RWPE1 (cell line): ENCODE measurements at regions not wholly inside any gene's neighbourhood (a gene's known extent, or its start where the extent isn't known, plus 50 kb on each side); places are given as distances from the start of the nearest gene placed in this dataset.
"Not testable (repeated sequence)": the region's sequence is repeated elsewhere in the genome, so short reads cannot be mapped to it uniquely, and the experiment has no call there.

ENCODE experiments used
- CTCF ChIA-PET: fragments of 350-600 bp; sonication (Branson Sonifier 250); formaldehyde crosslinking; extraction: SDS; loops from one replicate; lab custom pipeline; 2021; lab: Yijun Ruan, JAX
- POLR2A ChIA-PET: fragments of 400-600 bp; formaldehyde crosslinking; extraction: SDS; loops from one replicate; lab custom pipeline; 2020; ENCODE audit warnings: antibody characterized with exemption; ENCODE audit not compliant: low non-redundant PET; lab: Yijun Ruan, JAX
- DNase-seq: peaks from one replicate; pipeline ENCODE4 v3.0.0; 2012; ENCODE audit warnings: low spot score
- H3K27ac ChIP-seq: fragments of 450-650 bp; 2 replicates; pipeline ENCODE4 v1.5.1; 2017
- TF ChIP-seq, protein P1 (sequence below): fragments of 450-650 bp; conservative IDR thresholded peaks from 2 replicates; pipeline ENCODE4 v1.5.1; 2017; ENCODE audit warnings: low read depth, mild to moderate bottlenecking

GRCh38 chr16:59959311-59959710 lies 1225.2 kb upstream of the GOT2 start:
- TF ChIP-seq, protein P1, sequence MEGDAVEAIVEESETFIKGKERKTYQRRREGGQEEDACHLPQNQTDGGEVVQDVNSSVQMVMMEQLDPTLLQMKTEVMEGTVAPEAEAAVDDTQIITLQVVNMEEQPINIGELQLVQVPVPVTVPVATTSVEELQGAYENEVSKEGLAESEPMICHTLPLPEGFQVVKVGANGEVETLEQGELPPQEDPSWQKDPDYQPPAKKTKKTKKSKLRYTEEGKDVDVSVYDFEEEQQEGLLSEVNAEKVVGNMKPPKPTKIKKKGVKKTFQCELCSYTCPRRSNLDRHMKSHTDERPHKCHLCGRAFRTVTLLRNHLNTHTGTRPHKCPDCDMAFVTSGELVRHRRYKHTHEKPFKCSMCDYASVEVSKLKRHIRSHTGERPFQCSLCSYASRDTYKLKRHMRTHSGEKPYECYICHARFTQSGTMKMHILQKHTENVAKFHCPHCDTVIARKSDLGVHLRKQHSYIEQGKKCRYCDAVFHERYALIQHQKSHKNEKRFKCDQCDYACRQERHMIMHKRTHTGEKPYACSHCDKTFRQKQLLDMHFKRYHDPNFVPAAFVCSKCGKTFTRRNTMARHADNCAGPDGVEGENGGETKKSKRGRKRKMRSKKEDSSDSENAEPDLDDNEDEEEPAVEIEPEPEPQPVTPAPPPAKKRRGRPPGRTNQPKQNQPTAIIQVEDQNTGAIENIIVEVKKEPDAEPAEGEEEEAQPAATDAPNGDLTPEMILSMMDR = no peak
- ChIA-PET POLR2A (no interaction called here), CTCF (no interaction called here)
- H3K27ac ChIP-seq = no peak overlapping the region
- no peak for DNase-seq

DNA sequence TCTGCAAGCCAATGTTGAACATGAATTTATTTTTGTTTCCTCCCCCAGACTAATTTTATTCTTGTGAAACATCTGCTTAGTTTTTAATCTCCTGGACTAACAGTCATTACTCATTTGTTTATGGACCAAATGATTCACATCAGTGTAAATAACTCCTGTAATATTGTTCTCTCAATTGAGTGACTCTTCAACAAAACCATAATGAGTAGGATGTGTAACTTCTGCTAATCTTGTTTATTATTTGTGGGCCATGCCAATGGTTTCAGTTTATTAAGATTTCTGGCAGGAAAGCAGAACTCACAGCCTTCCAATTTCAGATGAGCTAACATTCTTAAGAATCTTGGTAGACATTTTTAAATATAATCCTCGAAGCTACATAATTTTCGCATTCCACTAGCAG lies 1216.3 kb upstream of the GOT2 start:
- CTCF ChIA-PET = no interaction called here
- no peak for DNase-seq
- TF ChIP-seq, protein P1 = no peak

DNA sequence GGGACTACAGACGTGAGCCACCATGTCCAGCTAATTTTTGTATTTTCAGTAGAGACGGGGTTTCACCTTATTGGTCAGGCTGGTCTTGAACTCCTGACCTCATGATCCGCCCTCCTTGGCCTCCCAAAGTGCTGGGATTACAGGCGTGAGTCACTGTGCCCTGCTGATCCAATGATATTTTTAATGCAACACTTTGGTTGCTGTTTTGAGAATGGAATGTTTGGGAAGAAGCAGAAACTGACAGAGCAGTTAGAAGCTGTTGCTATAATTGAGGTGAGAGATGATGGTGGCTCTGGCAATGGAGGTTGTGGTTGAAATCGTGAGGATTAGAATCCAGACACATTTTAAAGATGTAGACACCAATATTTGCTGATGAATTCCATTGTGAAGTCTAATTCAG lies 1209.9 kb upstream of the GOT2 start:
- CTCF ChIA-PET, DNase-seq, H3K27ac ChIP-seq, POLR2A ChIA-PET: not testable (repeated sequence)

More for the DNA sequence above, 1216.3 kb upstream of the GOT2 start:
- POLR2A ChIA-PET = no interaction called here
- no peak overlapping the region for H3K27ac ChIP-seq

DNA sequence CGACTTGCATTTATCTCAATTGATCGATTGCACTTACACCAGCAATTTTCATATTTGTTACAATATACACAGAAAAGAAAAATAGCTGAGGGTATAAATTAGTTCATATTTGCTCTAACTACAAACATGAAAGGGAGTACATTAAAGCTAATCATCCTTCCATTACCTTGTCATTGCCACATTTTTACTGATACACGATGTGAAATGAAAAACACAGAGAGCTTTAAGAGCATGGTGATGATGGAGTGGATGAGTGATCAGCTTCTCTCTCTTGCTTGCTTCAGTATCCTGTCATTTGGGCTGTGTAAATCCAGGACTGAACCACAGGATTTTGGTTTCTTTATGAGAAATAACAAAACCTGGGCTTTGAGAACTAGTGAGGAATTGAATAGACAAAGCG lies 1207.5 kb upstream of the GOT2 start:
- CTCF ChIA-PET = interaction anchor here (0.6 kb wide), 2 partner anchors 349 to 514 kb away, joined by 3 read pairs; no protein-coding TSS in a partner anchor
- TF ChIP-seq, protein P1 = no peak

DNA sequence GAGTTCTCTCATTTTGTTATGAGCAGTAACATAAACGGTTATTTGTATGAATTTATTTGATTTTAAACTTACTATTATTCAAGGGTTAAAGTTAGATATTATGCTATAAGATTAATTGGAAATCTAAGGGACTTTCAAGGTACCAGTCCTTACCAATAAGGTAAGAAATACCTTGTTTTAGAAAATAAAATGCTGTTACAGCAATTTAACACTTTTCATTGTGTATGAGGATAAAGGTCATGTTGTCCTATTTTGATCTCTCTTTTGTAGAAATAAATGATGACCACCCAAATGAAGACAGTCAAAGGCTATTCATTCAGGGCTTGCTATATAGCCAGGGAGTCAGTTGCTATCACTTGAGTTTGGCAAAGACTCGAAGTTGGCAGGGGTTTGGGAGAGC lies 1185.9 kb upstream of the GOT2 start:
- H3K27ac ChIP-seq = no peak overlapping the region
- TF ChIP-seq, protein P1 = no peak
- ChIA-PET CTCF (no interaction called here), POLR2A (no interaction called here)
- DNase-seq = no peak

More for the DNA sequence above, 1207.5 kb upstream of the GOT2 start:
- DNase-seq = no peak
- no peak overlapping the region for H3K27ac ChIP-seq
- POLR2A ChIA-PET = no interaction called here

GRCh38 chr16:59913666-59914065 lies 1179.5 kb upstream of the GOT2 start:
- no peak for DNase-seq
- POLR2A ChIA-PET = no interaction called here

GRCh38 chr16:59909262-59909661 lies 1175.1 kb upstream of the GOT2 start:
- CTCF ChIA-PET = no interaction called here

More at GRCh38 chr16:59913666-59914065, 1179.5 kb upstream of the GOT2 start:
- CTCF ChIA-PET = no interaction called here
- H3K27ac ChIP-seq = no peak overlapping the region
- TF ChIP-seq, protein P1 = no peak

More at GRCh38 chr16:59909262-59909661, 1175.1 kb upstream of the GOT2 start:
- POLR2A ChIA-PET = no interaction called here
- TF ChIP-seq, protein P1 = no peak
- H3K27ac ChIP-seq = no peak overlapping the region
- DNase-seq = no peak
